ENCODE measurements at regions not wholly inside any gene's neighbourhood (a gene's known extent, or its start where the extent isn't known, plus 50 kb on each side); places are given as distances from the start of the nearest gene placed in this dataset.

- DNase-seq, result no peak
These were observed 461.5 kb upstream of the COBL start for GRCh38 chr7:51778121-51778520.

DNA sequence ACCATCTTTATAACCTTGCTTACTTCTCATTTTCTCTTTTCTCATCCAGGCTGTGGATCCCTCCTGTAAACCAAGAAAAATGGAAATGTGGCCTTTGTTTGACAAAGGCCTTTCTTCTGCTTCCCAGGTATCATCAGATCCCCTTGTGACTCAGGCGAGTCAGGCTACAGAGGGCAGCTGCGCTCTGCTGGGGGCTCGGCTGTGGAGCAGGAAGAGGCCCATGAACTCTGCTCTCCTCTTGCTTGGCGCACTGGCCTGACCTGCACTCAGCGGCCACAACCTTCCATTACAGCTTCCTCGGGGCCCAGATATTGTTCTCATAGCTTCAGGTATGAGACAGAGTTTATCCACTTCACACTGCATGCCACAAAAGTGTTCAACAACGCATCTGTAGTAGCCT is 457.6 kb upstream of the COBL start:
- no peak for DNase-seq

GRCh38 chr7:51772190-51772589 is 455.6 kb upstream of the COBL start:
- DNase-seq, result no peak

DNA sequence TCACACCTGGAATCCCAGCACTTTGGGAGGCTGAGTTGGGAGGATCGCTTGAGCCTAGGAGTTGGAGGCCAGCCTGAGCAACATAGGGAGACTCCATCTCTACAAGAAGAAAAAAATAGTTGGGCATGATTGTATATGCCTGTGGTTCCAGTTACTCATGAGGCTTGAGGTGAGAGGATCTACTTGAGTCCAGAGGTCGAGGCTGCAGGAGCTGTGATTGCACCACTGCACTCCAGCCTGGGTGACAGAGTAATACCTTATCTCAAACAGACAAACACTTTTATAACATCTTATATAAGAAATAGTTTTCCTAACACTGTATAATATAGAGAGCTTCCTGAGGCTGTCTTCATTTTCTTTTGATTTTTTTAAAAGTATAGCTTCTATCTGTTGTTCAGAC is 448.4 kb upstream of the COBL start:
- DNase-seq, result no peak

- DNase-seq, result no peak
These were observed 443.4 kb upstream of the COBL start for GRCh38 chr7:51759985-51760384.

GRCh38 chr7:51757960-51758359 is 441.4 kb upstream of the COBL start:
- no peak for DNase-seq

DNA sequence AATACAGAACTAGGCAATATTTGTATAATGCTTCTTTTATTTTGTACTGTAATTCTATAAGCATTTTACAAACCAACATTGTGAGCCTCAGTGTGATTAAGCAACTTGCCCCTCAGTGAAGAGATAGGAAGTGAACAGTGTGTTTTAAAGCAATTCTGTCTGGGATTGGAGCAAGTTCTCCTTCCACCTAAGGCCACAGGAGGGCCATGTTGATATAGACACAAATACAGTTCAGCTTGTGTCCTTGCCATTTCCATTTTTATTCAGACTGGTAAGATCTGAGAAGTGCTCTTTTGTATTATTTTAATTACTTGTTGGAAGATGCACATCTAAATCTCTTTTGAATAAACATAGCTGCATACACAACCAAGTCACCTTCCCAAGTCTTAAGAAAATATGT is 416.3 kb upstream of the COBL start:
- DNase-seq, result no peak

GRCh38 chr7:51732116-51732515 is 415.5 kb upstream of the COBL start:
- DNase-seq, result no peak

DNA sequence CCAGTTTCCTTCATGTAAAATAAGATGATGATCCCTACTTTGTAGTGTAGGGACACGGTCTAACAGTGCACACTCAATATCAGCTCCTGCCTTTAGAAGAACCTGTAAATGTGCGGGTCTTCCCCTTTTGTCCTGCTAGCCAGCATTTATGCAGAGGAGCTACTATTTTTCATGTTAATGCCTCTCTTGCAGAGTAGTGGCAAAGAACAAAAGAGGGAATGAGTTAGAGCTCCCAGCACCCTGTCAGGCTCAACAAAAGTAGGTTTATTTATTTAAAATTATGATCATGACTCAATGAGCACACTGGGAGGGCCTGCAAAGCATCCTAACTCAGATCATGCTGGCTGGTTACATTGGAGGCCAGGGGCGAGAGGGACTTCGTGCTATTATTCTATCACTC is 414.5 kb upstream of the COBL start:
- DNase-seq, result no peak

DNA sequence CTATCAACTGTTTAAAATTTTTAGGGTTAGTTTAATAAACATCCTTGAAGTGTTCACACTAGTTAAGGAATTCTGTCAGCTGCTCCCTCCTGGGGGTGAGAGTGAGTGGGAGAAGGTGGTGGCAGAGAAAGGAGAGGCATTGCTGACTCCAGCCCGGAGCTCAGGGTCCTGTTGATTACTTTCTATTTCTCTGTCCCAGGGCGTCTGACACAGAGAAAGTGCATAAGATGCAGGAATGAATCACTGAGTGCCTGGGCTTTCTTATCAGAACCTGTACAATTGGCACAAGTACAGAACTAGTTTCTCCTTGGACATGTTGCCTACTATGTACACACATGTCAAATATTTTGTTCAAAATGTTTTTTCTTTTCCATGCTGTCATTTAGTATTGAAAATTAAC is 410.8 kb upstream of the COBL start:
- no peak for DNase-seq

DNA sequence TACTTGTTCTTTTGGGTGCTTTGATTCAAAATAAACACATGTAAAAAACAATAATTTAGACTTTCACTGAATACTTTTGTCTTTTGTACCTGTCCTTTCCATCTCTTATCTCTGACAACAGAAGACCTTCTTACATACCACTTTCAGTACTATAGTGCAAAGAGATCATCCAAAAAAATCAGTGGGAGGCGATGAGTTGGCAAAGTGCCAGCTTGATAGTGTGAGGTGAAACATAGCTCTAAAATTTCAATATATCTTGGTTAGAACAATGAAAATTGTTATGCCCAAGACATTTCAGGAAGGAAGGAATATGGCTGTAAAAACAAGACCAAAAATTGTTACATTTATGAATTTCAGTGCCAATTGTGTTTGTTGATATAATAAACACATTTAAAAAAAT is 390.2 kb upstream of the COBL start:
- no peak for DNase-seq

- no peak for DNase-seq
These were observed 389.1 kb upstream of the COBL start for GRCh38 chr7:51705701-51706100.

- no peak for DNase-seq
These were observed 386.1 kb upstream of the COBL start for GRCh38 chr7:51702673-51703072.

DNA sequence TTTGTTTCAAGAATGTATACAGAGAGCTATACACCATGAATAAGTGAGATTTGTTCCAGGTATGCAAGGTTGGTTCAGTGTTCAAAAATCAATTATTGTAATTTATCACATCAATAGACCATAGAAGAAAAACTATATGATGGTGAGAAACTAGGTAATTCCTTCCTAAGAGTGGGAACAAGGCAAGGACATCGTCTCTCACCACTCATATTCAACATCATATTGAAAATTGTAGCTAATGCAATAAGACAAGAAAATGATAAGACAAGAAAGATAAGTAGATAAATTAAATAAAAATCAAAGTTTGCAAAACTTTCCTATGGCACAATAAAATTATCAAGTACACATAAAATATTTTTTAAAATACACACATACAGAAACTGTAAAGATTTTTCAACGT is 385.3 kb upstream of the COBL start:
- no peak for DNase-seq

- no peak for DNase-seq
These were observed 384.1 kb upstream of the COBL start for GRCh38 chr7:51700593-51701215.

- no peak for DNase-seq
These were observed 376.6 kb upstream of the COBL start for GRCh38 chr7:51693258-51693657.

- DNase-seq, result no peak
These were observed 372.9 kb upstream of the COBL start for GRCh38 chr7:51689547-51689946.

- DNase-seq, result no peak
These were observed 369.2 kb upstream of the COBL start for GRCh38 chr7:51685794-51686193.

GRCh38 chr7:51680594-51681399 is 364.2 kb upstream of the COBL start:
- DNase-seq, result no peak

DNA sequence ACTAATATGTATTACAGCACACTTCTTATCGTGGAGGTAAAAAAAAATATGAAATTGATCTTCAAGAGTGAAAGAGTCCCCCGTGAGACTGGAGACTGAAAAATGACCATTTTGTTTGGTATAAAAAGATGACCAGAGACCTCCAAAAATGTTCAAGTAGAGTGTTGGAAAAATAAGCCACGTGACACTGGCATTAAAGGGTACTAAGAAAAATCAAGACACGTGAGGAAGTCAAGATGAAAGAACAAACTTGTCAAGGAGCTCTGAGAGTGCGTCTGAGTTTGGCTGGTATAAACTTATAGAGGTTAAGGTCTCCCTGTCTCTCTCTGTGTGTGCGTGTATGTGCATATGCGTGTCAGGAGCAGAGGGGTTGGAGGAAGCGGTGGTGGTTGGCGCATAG is 362.7 kb upstream of the COBL start:
- no peak for DNase-seq

GRCh38 chr7:51666751-51667150 is 350.1 kb upstream of the COBL start:
- DNase-seq, result no peak

GRCh38 chr7:51666266-51666665 is 349.7 kb upstream of the COBL start:
- DNase-seq, result no peak

DNA sequence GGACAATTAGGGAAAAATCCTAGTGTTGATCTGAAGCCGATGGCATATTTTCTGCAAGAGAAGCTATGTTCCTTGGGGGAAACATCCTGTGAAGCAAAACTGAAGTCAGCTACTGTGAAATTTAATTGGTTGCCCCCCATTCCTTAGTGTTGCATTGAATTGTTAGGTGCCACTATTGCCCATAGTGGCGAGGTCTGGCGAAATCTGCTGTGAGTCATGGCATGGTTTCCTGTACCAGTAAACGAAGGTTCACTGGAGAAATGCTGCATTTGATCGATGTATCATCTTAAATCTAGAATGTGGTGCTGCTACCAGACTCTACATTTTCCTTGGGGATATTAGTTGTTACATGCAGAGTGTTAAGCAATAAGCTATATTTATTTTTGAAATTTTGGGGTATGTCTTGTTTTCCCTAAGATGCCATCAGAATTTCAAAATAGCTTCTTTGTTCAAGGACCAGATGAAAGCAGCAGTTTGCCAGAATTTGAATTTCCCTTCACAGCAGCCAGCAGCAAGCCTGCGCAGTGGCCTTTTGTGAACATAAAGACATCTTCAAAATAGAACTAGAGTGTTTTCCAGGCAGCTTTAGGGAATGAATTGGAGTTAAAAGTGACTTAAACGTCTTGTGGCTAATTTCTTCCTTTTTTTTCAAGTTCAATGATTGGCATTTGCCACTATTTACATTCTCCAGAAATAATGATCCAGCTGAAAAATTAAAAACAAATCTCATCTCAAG is 348.6 kb upstream of the COBL start:
- DNase-seq, result no peak

GRCh38 chr7:51660516-51660915 is 343.9 kb upstream of the COBL start:
- no peak for DNase-seq

Data from skin of body (tissue), 1 donor.